A673 (cell line): ENCODE measurements at regions not wholly inside any gene's neighbourhood (a gene's known extent, or its start where the extent isn't known, plus 50 kb on each side); places are given as distances from the start of the nearest gene placed in this dataset.

Experiments used
- EZH2 ChIP-seq: fragments of 200-600 bp; sonication (generic); IDR thresholded peaks from 2 replicates; pipeline ENCODE4 v1.6.1; 2017; ENCODE audit warnings: borderline replicate concordance, low read depth, mild to moderate bottlenecking, mixed read lengths, antibody characterized with exemption, low read length; ENCODE audit not compliant: poor library complexity, severe bottlenecking
- TF ChIP-seq, protein P1 (sequence below): fragments of 300-800, 200-600 bp; sonication (generic); conservative IDR thresholded peaks from 2 replicates; pipeline ENCODE4 v1.5.1; 2017; ENCODE audit warnings: low read depth, mild to moderate bottlenecking, antibody characterized with exemption, low read length, moderate library complexity, mixed read lengths

GRCh38 chr10:123501148-123501547 lies 165.0 kb upstream of the GPR26 start:
- TF ChIP-seq, protein P1, sequence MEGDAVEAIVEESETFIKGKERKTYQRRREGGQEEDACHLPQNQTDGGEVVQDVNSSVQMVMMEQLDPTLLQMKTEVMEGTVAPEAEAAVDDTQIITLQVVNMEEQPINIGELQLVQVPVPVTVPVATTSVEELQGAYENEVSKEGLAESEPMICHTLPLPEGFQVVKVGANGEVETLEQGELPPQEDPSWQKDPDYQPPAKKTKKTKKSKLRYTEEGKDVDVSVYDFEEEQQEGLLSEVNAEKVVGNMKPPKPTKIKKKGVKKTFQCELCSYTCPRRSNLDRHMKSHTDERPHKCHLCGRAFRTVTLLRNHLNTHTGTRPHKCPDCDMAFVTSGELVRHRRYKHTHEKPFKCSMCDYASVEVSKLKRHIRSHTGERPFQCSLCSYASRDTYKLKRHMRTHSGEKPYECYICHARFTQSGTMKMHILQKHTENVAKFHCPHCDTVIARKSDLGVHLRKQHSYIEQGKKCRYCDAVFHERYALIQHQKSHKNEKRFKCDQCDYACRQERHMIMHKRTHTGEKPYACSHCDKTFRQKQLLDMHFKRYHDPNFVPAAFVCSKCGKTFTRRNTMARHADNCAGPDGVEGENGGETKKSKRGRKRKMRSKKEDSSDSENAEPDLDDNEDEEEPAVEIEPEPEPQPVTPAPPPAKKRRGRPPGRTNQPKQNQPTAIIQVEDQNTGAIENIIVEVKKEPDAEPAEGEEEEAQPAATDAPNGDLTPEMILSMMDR = no peak
- no peak for TF ChIP-seq EZH2
